ENCODE measurements at regions not wholly inside any gene's neighbourhood (a gene's known extent, or its start where the extent isn't known, plus 50 kb on each side); places are given as distances from the start of the nearest gene placed in this dataset.

DNA sequence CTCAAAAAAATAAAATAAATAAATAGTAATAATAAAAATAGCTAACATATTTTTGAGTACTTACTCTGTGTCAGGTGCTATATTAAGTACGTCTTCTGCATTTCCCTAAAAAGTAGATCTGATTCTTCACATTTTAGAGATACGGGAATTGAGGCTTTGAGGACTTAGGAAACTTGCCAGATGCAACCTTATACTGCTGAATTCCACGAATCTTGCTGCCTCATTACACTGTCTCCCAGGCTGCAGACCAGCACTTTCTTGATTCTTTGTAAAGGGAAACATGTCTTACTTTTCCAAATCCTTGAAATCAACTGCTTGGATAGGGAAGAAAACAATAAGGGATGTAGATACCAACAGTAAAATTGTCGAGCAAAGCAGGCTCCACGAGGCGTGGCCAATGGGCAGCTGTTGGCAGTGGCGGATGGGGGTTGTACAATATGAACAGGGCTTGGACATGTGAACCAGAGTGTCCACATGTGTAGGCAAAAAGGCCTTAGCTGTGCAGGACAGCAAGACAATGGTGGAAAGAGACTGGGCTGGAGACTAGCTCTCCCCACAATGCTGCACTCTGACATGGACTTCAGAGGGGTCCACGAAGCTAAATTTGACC, 124.3 kb upstream of the RAI14 start:
- H3K36me3 ChIP-seq: no peaks in the 10 kb centered on the region
- no peaks in the 10 kb centered on the region for H3K27me3 ChIP-seq
- H3K27ac ChIP-seq: no peak overlapping the region
- peak; percentile 27 for ATAC-seq
- no peak for DNase-seq
- H3K9me3 ChIP-seq: no peaks in the 10 kb centered on the region
- peaks cover 13% of the 10 kb centered on the region for H3K4me1 ChIP-seq
- intact Hi-C loops (cut with DNase I): no loop called here
- TF ChIP-seq, protein P1, sequence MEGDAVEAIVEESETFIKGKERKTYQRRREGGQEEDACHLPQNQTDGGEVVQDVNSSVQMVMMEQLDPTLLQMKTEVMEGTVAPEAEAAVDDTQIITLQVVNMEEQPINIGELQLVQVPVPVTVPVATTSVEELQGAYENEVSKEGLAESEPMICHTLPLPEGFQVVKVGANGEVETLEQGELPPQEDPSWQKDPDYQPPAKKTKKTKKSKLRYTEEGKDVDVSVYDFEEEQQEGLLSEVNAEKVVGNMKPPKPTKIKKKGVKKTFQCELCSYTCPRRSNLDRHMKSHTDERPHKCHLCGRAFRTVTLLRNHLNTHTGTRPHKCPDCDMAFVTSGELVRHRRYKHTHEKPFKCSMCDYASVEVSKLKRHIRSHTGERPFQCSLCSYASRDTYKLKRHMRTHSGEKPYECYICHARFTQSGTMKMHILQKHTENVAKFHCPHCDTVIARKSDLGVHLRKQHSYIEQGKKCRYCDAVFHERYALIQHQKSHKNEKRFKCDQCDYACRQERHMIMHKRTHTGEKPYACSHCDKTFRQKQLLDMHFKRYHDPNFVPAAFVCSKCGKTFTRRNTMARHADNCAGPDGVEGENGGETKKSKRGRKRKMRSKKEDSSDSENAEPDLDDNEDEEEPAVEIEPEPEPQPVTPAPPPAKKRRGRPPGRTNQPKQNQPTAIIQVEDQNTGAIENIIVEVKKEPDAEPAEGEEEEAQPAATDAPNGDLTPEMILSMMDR (IDR thresholded peaks at IDR 0.05): no peak
- H3K4me3 ChIP-seq: no peak overlapping the region

DNA sequence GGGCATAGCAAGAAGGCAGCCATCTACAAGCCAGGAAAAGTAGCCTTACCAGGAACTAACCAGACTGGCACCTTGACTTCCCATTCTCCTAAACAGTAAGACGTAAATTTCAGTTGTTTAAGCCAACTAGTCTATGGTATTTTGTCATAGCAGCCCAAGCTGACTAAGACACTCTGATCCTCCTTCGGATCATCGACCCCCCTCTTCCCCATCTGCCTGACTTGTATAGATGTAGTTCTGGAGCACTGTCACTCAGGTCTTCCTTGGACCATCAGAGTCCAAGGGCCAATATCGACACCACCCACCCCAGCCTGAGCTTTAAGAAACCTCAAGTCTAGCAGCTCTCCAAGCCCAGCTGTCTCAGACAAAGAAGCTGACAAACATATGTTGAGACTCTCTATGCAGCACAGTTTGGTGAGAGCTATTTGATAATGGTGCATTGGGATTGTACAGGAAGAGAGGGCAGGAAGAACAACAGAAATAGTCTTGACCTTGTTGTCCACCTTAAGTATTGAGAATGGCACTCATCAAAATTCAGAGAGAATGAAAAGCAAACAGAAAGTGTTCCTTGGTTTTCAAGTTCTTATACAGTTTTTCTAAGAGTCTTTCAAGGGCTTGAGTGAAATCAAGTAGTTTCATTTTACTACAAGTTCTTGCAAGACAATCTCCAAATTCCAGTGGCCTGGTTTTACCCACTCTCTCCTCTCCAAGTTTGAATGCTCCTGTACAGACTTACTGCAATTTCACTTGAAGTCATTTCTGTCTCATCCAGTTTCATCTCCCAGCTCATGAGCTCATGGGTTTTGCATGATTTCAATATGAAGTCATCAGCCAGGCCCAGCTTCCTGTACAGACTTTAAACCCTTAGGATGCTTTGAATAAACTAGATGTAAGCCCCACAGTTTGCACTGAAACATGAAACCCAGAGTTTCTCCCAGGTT, 122.3 kb upstream of the RAI14 start:
- peak overlapping the region; percentile 2 for H3K27ac ChIP-seq
- intact Hi-C loops (cut with DNase I): no loop called here
- H3K9me3 ChIP-seq: no peaks in the 10 kb centered on the region
- no peak overlapping the region for H3K4me3 ChIP-seq
- no peaks in the 10 kb centered on the region for H3K27me3 ChIP-seq
- DNase-seq: no peak
- H3K4me1 ChIP-seq: peaks cover 13% of the 10 kb centered on the region
- H3K36me3 ChIP-seq: no peaks in the 10 kb centered on the region
- peak; percentile 67 for ATAC-seq
- TF ChIP-seq, protein P1 (IDR thresholded peaks at IDR 0.05): no peak

DNA sequence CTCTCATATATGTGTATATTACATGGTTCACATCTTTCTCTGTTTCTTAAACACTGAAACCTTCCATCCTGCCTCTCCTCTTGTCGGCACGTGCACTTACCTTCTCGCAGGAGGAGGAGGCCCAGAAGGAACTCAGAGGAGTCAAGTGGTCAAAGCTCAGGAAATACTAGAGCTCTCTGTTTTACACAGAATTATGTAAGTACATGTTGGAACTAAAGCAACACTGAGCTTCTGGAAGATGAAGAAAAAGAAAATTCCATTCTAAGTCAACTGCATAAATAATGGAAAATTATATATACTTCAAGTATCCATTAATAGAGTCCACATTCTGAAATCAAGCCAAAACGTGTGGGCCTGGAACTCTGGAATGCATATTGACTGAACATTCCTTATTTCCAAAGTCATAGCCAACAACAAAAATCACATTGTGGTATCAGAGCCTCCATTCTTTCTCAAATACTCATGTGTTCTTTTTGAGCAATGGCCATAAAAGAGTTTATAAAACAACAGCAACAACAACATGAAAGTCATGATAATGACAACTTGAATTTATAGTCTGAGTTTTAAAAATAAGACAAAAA, 121.5 kb upstream of the RAI14 start:
- intact Hi-C loops (cut with DNase I): no loop called here
- peaks cover 13% of the 10 kb centered on the region for H3K4me1 ChIP-seq
- TF ChIP-seq, protein P1 (IDR thresholded peaks at IDR 0.05): no peak
- no peaks in the 10 kb centered on the region for H3K27me3 ChIP-seq
- H3K4me3 ChIP-seq: no peak overlapping the region
- no peaks in the 10 kb centered on the region for H3K36me3 ChIP-seq
- ATAC-seq (peak; percentile 47), DNase-seq (no peak)
- no peaks in the 10 kb centered on the region for H3K9me3 ChIP-seq
- H3K27ac ChIP-seq: peak overlapping the region; percentile 43

DNA sequence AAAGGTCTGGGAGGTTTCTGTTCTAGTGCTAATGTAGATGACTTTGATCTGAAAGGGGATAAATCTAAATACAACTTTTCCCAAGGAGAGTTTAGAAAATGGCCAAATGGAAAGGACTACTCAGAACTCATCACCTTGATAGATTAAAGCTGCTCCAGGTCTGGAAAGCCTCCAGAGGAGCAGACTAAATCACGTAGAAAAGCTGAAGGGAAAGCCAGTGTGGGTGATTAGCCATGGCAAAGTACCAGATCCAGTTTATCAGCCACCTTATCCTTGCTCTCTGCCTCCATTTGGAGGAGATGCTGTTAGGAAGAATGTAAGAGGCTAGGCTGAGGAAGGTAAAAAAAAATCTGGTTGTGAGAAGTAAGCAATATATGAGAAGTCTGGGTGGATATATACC, 120.7 kb upstream of the RAI14 start:
- intact Hi-C loops (cut with DNase I): no loop called here
- TF ChIP-seq, protein P1 (IDR thresholded peaks at IDR 0.05): no peak
- no peaks in the 10 kb centered on the region for H3K36me3 ChIP-seq
- H3K27me3 ChIP-seq: no peaks in the 10 kb centered on the region
- DNase-seq (no peak), ATAC-seq (no peak)
- no peaks in the 10 kb centered on the region for H3K9me3 ChIP-seq
- peak overlapping the region; percentile 43 for H3K27ac ChIP-seq
- H3K4me1 ChIP-seq: peaks cover 13% of the 10 kb centered on the region
- H3K4me3 ChIP-seq: no peak overlapping the region

DNA sequence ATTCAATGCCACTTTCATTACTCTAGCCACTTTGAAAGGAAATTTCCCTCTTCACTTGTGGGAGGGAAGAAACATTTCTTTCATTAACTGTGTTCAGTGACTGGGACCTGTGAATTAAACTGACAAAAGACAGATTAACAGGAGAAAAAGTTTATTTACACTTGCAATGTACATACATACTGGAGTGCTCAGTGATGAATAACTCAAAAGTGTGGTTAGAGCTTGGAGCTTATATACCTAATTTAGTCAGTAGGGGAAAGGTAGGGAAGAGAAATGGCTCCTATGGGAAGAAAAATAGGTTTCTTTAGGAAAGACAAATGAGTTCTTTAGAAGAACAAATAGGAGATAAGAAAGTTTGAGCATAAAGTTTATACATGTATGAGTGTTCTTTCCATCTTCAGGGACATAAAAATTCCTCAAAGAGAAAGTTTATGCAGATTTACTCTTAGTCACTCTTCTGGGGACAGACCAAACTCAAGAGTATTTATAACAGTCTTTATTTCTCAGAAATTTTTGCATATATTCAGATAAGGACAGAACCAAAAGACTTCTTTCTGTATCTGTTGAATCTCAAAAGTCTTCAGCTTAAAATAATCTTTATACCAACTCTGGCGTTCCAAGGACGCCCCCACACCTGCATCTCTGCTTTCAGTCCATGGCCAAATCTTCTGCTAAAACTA, 120.0 kb upstream of the RAI14 start:
- DNase-seq (no peak), ATAC-seq (no peak)
- intact Hi-C loops (cut with DNase I): no loop called here
- Histone ChIP-seq H3K4me3 (no peak overlapping the region), H3K4me1 (peaks cover 13% of the 10 kb centered on the region), H3K27me3 (no peaks in the 10 kb centered on the region), H3K36me3 (no peaks in the 10 kb centered on the region), H3K9me3 (no peaks in the 10 kb centered on the region), H3K27ac (no peak overlapping the region)
- TF ChIP-seq, protein P1 (IDR thresholded peaks at IDR 0.05): no peak
